ENCODE measurements at regions not wholly inside any gene's neighbourhood (a gene's known extent, or its start where the extent isn't known, plus 50 kb on each side); places are given as distances from the start of the nearest gene placed in this dataset.

DNA sequence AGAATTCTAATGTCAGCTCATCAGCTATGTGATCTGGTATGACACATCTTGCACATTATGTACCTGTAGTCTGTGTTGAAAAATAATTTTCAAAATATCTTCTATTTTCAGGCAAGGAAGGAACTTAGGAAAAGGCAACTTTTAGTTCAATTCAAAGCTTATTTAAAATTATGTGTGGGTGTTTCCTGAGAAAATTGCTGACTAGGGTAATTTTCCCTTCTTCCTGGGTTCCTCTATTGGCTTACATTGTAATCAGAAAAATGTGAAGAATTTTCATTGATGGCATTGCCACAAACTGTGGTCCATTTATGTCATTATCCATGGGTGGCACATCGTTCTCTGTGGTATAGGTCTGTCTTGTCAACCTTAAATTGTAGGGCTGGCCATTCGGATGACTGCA is 328.7 kb upstream of the SGCD start:
- TF ChIP-seq, protein P1, sequence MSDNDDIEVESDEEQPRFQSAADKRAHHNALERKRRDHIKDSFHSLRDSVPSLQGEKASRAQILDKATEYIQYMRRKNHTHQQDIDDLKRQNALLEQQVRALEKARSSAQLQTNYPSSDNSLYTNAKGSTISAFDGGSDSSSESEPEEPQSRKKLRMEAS (IDR thresholded peaks at IDR 0.05), result no peak
- TF ChIP-seq, protein P2, sequence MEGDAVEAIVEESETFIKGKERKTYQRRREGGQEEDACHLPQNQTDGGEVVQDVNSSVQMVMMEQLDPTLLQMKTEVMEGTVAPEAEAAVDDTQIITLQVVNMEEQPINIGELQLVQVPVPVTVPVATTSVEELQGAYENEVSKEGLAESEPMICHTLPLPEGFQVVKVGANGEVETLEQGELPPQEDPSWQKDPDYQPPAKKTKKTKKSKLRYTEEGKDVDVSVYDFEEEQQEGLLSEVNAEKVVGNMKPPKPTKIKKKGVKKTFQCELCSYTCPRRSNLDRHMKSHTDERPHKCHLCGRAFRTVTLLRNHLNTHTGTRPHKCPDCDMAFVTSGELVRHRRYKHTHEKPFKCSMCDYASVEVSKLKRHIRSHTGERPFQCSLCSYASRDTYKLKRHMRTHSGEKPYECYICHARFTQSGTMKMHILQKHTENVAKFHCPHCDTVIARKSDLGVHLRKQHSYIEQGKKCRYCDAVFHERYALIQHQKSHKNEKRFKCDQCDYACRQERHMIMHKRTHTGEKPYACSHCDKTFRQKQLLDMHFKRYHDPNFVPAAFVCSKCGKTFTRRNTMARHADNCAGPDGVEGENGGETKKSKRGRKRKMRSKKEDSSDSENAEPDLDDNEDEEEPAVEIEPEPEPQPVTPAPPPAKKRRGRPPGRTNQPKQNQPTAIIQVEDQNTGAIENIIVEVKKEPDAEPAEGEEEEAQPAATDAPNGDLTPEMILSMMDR (IDR thresholded peaks at IDR 0.05 in 2 of 3, conservative IDR thresholded peaks at IDR 0.05 in 1 of 3; ENCODE audit: borderline replicate concordance in 1 of 3, insufficient read depth in 1 of 3, low read depth in 2 of 3, low read length in 2 of 3), result no peak
